H1 (cell line): ENCODE measurements at regions not wholly inside any gene's neighbourhood (a gene's known extent, or its start where the extent isn't known, plus 50 kb on each side); places are given as distances from the start of the nearest gene placed in this dataset.

Experiments used
- CTCF ChIA-PET: fragments of 300-600 bp; sonication (Branson Sonifier 250); formaldehyde crosslinking; loops from one replicate; lab custom pipeline; 2021; ENCODE audit not compliant: partially characterized antibody; lab: Charles Lee
- POLR2A ChIA-PET: fragments of 300-600 bp; sonication (Branson Sonifier 250); formaldehyde crosslinking; loops from one replicate; lab custom pipeline; 2021; ENCODE audit warnings: inconsistent platforms; ENCODE audit not compliant: partially characterized antibody; lab: Charles Lee
- DNase-seq, 2 experiments: peaks; one replicate each; pipeline versions ENCODE4 v3.0.0 to v3.0.0-alpha.2; 2010 to 2022; ENCODE audit warnings: low spot score in 2 of 2, low read depth in 1 of 2, mixed read lengths in 1 of 2
- FAIRE-seq: peaks from 2 replicates; lab custom pipeline; 2011; peaks lifted over from hg19 to GRCh38; lab: Jason Lieb, UNC
- H2AFZ ChIP-seq: 2 replicates; pipeline ENCODE4 v1.8.1; 2012; ENCODE audit warnings: low read length, inconsistent platforms
- H2AK5ac ChIP-seq: 2 replicates; pipeline ENCODE4 v1.6.1; 2013; ENCODE audit warnings: low read depth, low read length
- H2BK120ac ChIP-seq: replicated peaks from 2 replicates; pipeline ENCODE3; 2013; ENCODE audit warnings: low read depth, low read length, inconsistent platforms
- H2BK12ac ChIP-seq: 2 replicates; pipeline ENCODE4 v1.6.1; 2013; ENCODE audit warnings: low read depth, low read length
- H2BK15ac ChIP-seq: 2 replicates; pipeline ENCODE4 v1.6.1; 2013; ENCODE audit warnings: low read length
- H2BK20ac ChIP-seq: 2 replicates; pipeline ENCODE4 v1.6.1; 2013; ENCODE audit warnings: low read length
- H2BK5ac ChIP-seq: 2 replicates; pipeline ENCODE4 v1.6.1; 2013; ENCODE audit warnings: low read depth, low read length
- H3K14ac ChIP-seq: 2 replicates; pipeline ENCODE4 v1.6.1; 2013; ENCODE audit warnings: inconsistent platforms; ENCODE audit not compliant: insufficient read length
- H3K18ac ChIP-seq: 2 replicates; pipeline ENCODE4 v1.6.1; 2013; ENCODE audit warnings: low read length; ENCODE audit errors: extremely low read depth
- H3K23ac ChIP-seq: 2 replicates; pipeline ENCODE4 v1.6.1; 2013; ENCODE audit warnings: inconsistent platforms; ENCODE audit not compliant: insufficient read length
- H3K23me2 ChIP-seq: 2 replicates; pipeline ENCODE4 v1.6.1; 2013; ENCODE audit warnings: low read depth, low read length
- H3K27ac ChIP-seq: 2 replicates; pipeline ENCODE4 v1.6.1; 2011; ENCODE audit warnings: low read depth, low read length, inconsistent platforms
- H3K27me3 ChIP-seq, 4 experiments: replicated peaks in 1 of 4; 1 replicate in 1 of 4; 2 replicates in 3 of 4; pipeline versions ENCODE4 v1.6.1 to v1.8.1; 2011 to 2013; ENCODE audit warnings: low read length in 3 of 4, mild to moderate bottlenecking in 3 of 4, inconsistent platforms in 2 of 4, mixed read lengths in 2 of 4, moderate library complexity in 1 of 4; ENCODE audit not compliant: control insufficient read depth in 3 of 4, insufficient read depth in 3 of 4; ENCODE audit errors: extremely low read depth in 1 of 4
- H3K36me3 ChIP-seq, 4 experiments: 2 replicates each; pipeline versions ENCODE4 v1.6.1 to v1.8.1; 2011 to 2013; ENCODE audit warnings: mild to moderate bottlenecking in 4 of 4, low read length in 3 of 4, moderate library complexity in 2 of 4, control low read depth in 1 of 4, inconsistent platforms in 1 of 4; ENCODE audit not compliant: insufficient read depth in 4 of 4, control insufficient read depth in 2 of 4
- H3K4ac ChIP-seq: replicated peaks from 2 replicates; pipeline ENCODE3; 2013; ENCODE audit warnings: low read length, low read depth, mixed read lengths, inconsistent platforms; ENCODE audit not compliant: insufficient read length
- H3K4me1 ChIP-seq, 4 experiments: replicated peaks in 1 of 4; 1 replicate in 1 of 4; 2 replicates in 3 of 4; pipeline versions ENCODE4 v1.6.1 to v1.8.1; 2011 to 2013; ENCODE audit warnings: low read length in 3 of 4, inconsistent platforms in 2 of 4, mixed read lengths in 1 of 4; ENCODE audit not compliant: insufficient read depth in 4 of 4, control insufficient read depth in 3 of 4
- H3K4me2 ChIP-seq, 2 experiments: 2 replicates each; pipeline versions ENCODE4 v1.6.1 to v1.8.1; 2011 to 2013; ENCODE audit warnings: low read depth in 2 of 2, low read length in 2 of 2, control low read depth in 1 of 2, inconsistent platforms in 1 of 2, mild to moderate bottlenecking in 1 of 2; ENCODE audit not compliant: insufficient read depth in 1 of 2
- H3K4me3 ChIP-seq, 4 experiments: fragments of 200-600, 300-600 bp in 1 of 4; sonication (generic), shearing (Covaris generic), sonication (Bioruptor Twin) in 1 of 4; 2 replicates each; pipeline versions ENCODE4 v1.5.1 to v1.8.1; 2011 to 2016; ENCODE audit warnings: low read length in 4 of 4, low read depth in 3 of 4, control low read depth in 2 of 4, inconsistent platforms in 2 of 4, mild to moderate bottlenecking in 2 of 4, mixed read lengths in 1 of 4, moderate library complexity in 1 of 4; ENCODE audit not compliant: insufficient read depth in 2 of 4; ENCODE audit errors: extremely low read depth in 1 of 4
- H3K56ac ChIP-seq: replicated peaks from 2 replicates; pipeline ENCODE3; 2013; ENCODE audit warnings: low read depth, mild to moderate bottlenecking, mixed read lengths, low read length, inconsistent platforms; ENCODE audit not compliant: insufficient read length
- H3K79me1 ChIP-seq: 2 replicates; pipeline ENCODE4 v1.6.1; 2013; ENCODE audit warnings: low read depth, low read length, control low read depth
- H3K79me2 ChIP-seq, 2 experiments: 2 replicates each; pipeline versions ENCODE4 v1.6.1 to v1.8.1; 2012 to 2013; ENCODE audit warnings: low read length in 2 of 2, mild to moderate bottlenecking in 2 of 2, inconsistent platforms in 1 of 2; ENCODE audit not compliant: insufficient read depth in 2 of 2, control insufficient read depth in 1 of 2
- H3K9ac ChIP-seq, 4 experiments: replicated peaks in 1 of 4; 1 replicate in 1 of 4; 2 replicates in 3 of 4; pipeline versions ENCODE4 v1.6.1 to v1.8.1; 2011 to 2013; ENCODE audit warnings: low read depth in 3 of 4, low read length in 3 of 4, control low read depth in 2 of 4, mild to moderate bottlenecking in 2 of 4, moderate library complexity in 2 of 4, inconsistent platforms in 1 of 4; ENCODE audit errors: extremely low read depth in 1 of 4
- H3K9me3 ChIP-seq, 2 experiments: 2 replicates each; pipeline versions ENCODE4 v1.6.1 to v1.8.1; 2012 to 2013; ENCODE audit warnings: mild to moderate bottlenecking in 2 of 2, moderate library complexity in 2 of 2, control low read depth in 1 of 2, inconsistent platforms in 1 of 2, low read depth in 1 of 2, low read length in 1 of 2, mixed read lengths in 1 of 2; ENCODE audit not compliant: insufficient read depth in 2 of 2
- H4K20me1 ChIP-seq, 2 experiments: replicated peaks in 1 of 2; 2 replicates each; pipeline versions ENCODE3 to v1.8.1; 2011 to 2013; ENCODE audit warnings: inconsistent platforms in 2 of 2, low read length in 2 of 2, mild to moderate bottlenecking in 1 of 2; ENCODE audit not compliant: insufficient read depth in 2 of 2, control insufficient read depth in 1 of 2
- H4K5ac ChIP-seq: 2 replicates; pipeline ENCODE4 v1.6.1; 2013; ENCODE audit warnings: low read length, low read depth, mixed read lengths, inconsistent platforms; ENCODE audit not compliant: insufficient read length
- H4K8ac ChIP-seq: 2 replicates; pipeline ENCODE4 v1.8.0; 2013; ENCODE audit warnings: mild to moderate bottlenecking, moderate library complexity, low read length, inconsistent platforms; ENCODE audit not compliant: insufficient read depth; ENCODE audit errors: extremely low read depth
- H4K91ac ChIP-seq: replicated peaks from 2 replicates; pipeline ENCODE3; 2013; ENCODE audit warnings: low read length, mixed read lengths, inconsistent platforms; ENCODE audit not compliant: insufficient read length
- BACH1 ChIP-seq: IDR thresholded peaks from 2 replicates; pipeline ENCODE4 v1.6.1; 2012; ENCODE audit warnings: low read length, improper control_type of control experiment
- CBX5 ChIP-seq: fragments of 300-800, 300-1000 bp; sonication (generic); IDR thresholded peaks from 2 replicates; pipeline ENCODE4 v1.7.1; 2016; ENCODE audit warnings: antibody characterized with exemption, low read length, low read depth
- CEBPB ChIP-seq: IDR thresholded peaks from 2 replicates; pipeline ENCODE4 v1.6.1; 2012; ENCODE audit warnings: low read depth, low read length
- HDAC2 ChIP-seq, 2 experiments: fragments of 300-600 bp in 1 of 2; sonication (generic) in 1 of 2; IDR thresholded peaks; 2 replicates each; pipeline ENCODE4 v1.6.1; 2011 to 2012; ENCODE audit warnings: low read depth in 2 of 2, low read length in 2 of 2, mild to moderate bottlenecking in 2 of 2, moderate library complexity in 2 of 2, borderline replicate concordance in 1 of 2, inconsistent platforms in 1 of 2
- MAFK ChIP-seq: IDR thresholded peaks from 2 replicates; pipeline ENCODE4 v1.6.1; 2012; ENCODE audit warnings: low read depth, mild to moderate bottlenecking, improper control_type of control experiment, low read length
- SP2 ChIP-seq: IDR thresholded peaks from 2 replicates; pipeline ENCODE4 v1.6.1; 2012; ENCODE audit warnings: mild to moderate bottlenecking, low read length, inconsistent platforms
- SP4 ChIP-seq: IDR thresholded peaks from 2 replicates; pipeline ENCODE4 v1.6.1; 2012; ENCODE audit warnings: low read length, inconsistent platforms
- YY1 ChIP-seq: IDR thresholded peaks from 2 replicates; pipeline ENCODE4 v1.6.1; 2011; ENCODE audit warnings: low read depth, mild to moderate bottlenecking, low read length
- WGBS, 2 experiments: shearing (Covaris generic) in 1 of 2; methylation state at CpG; one replicate each; pipeline versions ENCODE4 v1.1.6 to v1.1.7; 2013 to 2015; ENCODE audit warnings: low lambda C conversion rate in 2 of 2, mixed read lengths in 2 of 2, inconsistent platforms in 1 of 2, low coverage in 1 of 2, missing lambda C conversion rate in 1 of 2; ENCODE audit not compliant: insufficient replicate concordance in 2 of 2, insufficient coverage in 1 of 2, insufficient read length in 1 of 2; ENCODE audit errors: extremely low coverage in 1 of 2, missing lambda C conversion rate in 1 of 2; 5-methylcytosine and 5-hydroxymethylcytosine counted together
- TF ChIP-seq, protein P1 (sequence below): IDR thresholded peaks from 2 replicates; pipeline ENCODE4 v1.6.1; 2012; ENCODE audit warnings: inconsistent platforms
- TF ChIP-seq, protein P2 (sequence below), 3 experiments: IDR thresholded peaks; 1 replicate in 2 of 3; 2 replicates in 1 of 3; pipeline versions ENCODE4 v1.5.1 to v1.6.1; 2011; ENCODE audit warnings: low read length in 3 of 3, mild to moderate bottlenecking in 3 of 3, inconsistent platforms in 2 of 3, low read depth in 1 of 3, moderate library complexity in 1 of 3; ENCODE audit not compliant: insufficient read depth in 1 of 3; ENCODE audit errors: control extremely low read depth in 1 of 3

DNA sequence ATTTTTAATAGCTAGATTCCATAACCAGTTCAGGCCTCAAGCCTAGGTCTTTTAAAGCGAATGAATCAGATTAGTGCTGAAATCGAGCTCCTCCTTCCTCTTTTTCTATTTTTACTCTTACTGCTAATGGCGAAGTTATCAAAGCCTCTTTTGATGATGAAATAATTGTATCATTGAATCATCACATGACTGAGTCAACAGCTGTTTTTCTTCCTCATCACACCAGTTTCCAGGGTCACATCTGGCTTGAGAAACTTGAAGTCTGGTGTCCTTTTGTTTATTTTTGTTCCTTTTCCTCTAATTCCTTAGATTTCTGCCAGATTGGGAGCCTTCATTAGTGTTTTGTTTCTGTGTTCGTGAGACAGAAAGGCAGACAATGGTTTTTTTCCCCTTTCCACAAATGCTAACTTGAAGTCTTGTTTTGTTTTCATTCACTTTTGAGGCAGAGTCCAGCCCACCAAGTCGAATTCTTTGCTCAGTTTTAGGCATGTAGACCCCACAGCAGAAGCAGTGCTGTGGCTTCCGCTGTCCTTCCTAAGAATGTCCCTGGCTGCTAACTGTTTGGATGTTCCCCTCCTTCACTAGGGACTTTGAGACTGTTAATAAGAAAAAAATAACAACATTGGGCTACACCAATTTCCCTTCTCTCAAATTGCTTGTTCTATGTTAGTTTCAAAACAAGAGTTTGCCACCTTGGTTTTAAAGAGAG lies 51.9 kb upstream of the FMOD start:
- Histone ChIP-seq H4K20me1 (no peaks in the 10 kb centered on the region), H3K18ac (no peak overlapping the region), H2BK5ac (no peak overlapping the region), H3K4me2 (no peak overlapping the region), H3K79me2 (no peaks in the 10 kb centered on the region), H4K91ac (no peak overlapping the region), H3K9me3 (no peaks in the 10 kb centered on the region), H3K4ac (no peak overlapping the region), H2BK120ac (no peak overlapping the region), H3K23me2 (no peaks in the 10 kb centered on the region), H2BK20ac (no peak overlapping the region), H3K4me1 (peaks cover 0 to 2% (median 0%) of the 10 kb centered on the region in 4 experiments; a peak in 2 of 7 replicates), H3K14ac (no peak overlapping the region), H2BK15ac (no peak overlapping the region), H4K5ac (no peak overlapping the region), H2AFZ (0 out of 2 replicates have a peak overlapping the region, but pooled peaks have one; percentile 45), H3K79me1 (no peaks in the 10 kb centered on the region), H2BK12ac (no peak overlapping the region), H2AK5ac (no peak overlapping the region), H3K27me3 (no peaks in the 10 kb centered on the region), H3K27ac (no peak overlapping the region), H3K4me3 (no peak overlapping the region), H3K23ac (no peak overlapping the region), H3K36me3 (no peaks in the 10 kb centered on the region), H3K9ac (no peak overlapping the region), H3K56ac (no peak overlapping the region), H4K8ac (no peak overlapping the region)
- no peak for DNase-seq
- POLR2A ChIA-PET: no interaction called here
- 92% methylated on average over 5 of the region's 6 CpGs; no CpG with 5 or more reads in 1 of the 2 experiments for WGBS, 2 experiments
- no peak for FAIRE-seq
- CTCF ChIA-PET: interaction anchor here (0.8 to 1.7 kb wide), 5 partner anchors 60 to 91 kb away, joined by 3 to 7 read pairs (median 4); partner anchors contain the start of gene OPTC
- TF ChIP-seq SP4: no peak
- TF ChIP-seq HDAC2 (IDR thresholded peaks at IDR 0.05; ENCODE audit: borderline replicate concordance in 1 of 2, low read depth in 2 of 2, low read length in 2 of 2): no peak
- TF ChIP-seq SP2: no peak
- no peak for TF ChIP-seq YY1
- TF ChIP-seq, protein P1, sequence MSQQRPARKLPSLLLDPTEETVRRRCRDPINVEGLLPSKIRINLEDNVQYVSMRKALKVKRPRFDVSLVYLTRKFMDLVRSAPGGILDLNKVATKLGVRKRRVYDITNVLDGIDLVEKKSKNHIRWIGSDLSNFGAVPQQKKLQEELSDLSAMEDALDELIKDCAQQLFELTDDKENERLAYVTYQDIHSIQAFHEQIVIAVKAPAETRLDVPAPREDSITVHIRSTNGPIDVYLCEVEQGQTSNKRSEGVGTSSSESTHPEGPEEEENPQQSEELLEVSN: no peak
- no peak for TF ChIP-seq MAFK
- no peak for TF ChIP-seq CBX5
- TF ChIP-seq, protein P2, sequence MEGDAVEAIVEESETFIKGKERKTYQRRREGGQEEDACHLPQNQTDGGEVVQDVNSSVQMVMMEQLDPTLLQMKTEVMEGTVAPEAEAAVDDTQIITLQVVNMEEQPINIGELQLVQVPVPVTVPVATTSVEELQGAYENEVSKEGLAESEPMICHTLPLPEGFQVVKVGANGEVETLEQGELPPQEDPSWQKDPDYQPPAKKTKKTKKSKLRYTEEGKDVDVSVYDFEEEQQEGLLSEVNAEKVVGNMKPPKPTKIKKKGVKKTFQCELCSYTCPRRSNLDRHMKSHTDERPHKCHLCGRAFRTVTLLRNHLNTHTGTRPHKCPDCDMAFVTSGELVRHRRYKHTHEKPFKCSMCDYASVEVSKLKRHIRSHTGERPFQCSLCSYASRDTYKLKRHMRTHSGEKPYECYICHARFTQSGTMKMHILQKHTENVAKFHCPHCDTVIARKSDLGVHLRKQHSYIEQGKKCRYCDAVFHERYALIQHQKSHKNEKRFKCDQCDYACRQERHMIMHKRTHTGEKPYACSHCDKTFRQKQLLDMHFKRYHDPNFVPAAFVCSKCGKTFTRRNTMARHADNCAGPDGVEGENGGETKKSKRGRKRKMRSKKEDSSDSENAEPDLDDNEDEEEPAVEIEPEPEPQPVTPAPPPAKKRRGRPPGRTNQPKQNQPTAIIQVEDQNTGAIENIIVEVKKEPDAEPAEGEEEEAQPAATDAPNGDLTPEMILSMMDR (IDR thresholded peaks at IDR 0.05; ENCODE audit: control extremely low read depth in 1 of 3, insufficient read depth in 1 of 3, low read depth in 1 of 3, low read length in 3 of 3): no peak
- TF ChIP-seq CEBPB: no peak
- no peak for TF ChIP-seq BACH1
